Epithelial cell of esophagus (primary cell): ENCODE measurements at regions not wholly inside any gene's neighbourhood (a gene's known extent, or its start where the extent isn't known, plus 50 kb on each side); places are given as distances from the start of the nearest gene placed in this dataset.

Experiments
- DNase-seq: peaks from one replicate; pipeline ENCODE4 v3.0.0; 2010; ENCODE audit warnings: low read depth
- H3K4me3 ChIP-seq: 2 replicates; pipeline ENCODE4 v1.5.1; 2011; ENCODE audit warnings: mild to moderate bottlenecking, low read length, control low read depth
- CTCF ChIP-seq: IDR thresholded peaks from 2 replicates; pipeline ENCODE4 v1.5.1; 2011; ENCODE audit warnings: low read depth, mild to moderate bottlenecking, low read length, control low read depth, inconsistent platforms; ENCODE audit not compliant: insufficient read depth; ENCODE audit errors: missing control alignments

DNA sequence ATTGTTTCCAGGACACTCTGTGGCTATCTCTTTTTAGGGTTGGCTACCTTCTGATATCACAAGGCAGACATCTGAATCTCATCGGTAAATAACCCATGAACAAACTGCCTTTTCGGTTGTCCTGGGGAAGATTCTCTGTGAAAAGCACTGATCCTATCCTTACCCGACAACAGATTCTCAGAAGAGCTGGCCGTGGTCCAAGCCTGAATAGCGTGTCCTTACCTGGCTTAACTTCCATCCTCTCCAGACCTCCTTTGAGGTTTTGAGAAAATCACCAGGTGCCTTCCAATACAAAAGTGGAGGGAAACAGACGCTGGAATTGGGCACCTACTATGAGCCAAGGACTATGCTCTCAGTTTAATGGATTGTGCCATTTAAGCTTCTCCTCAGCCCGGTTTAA lies 87.4 kb upstream of the ARHGEF3 start:
- DNase-seq = no peak
- TF ChIP-seq CTCF = no peak
- H3K4me3 ChIP-seq = no peak overlapping the region

DNA sequence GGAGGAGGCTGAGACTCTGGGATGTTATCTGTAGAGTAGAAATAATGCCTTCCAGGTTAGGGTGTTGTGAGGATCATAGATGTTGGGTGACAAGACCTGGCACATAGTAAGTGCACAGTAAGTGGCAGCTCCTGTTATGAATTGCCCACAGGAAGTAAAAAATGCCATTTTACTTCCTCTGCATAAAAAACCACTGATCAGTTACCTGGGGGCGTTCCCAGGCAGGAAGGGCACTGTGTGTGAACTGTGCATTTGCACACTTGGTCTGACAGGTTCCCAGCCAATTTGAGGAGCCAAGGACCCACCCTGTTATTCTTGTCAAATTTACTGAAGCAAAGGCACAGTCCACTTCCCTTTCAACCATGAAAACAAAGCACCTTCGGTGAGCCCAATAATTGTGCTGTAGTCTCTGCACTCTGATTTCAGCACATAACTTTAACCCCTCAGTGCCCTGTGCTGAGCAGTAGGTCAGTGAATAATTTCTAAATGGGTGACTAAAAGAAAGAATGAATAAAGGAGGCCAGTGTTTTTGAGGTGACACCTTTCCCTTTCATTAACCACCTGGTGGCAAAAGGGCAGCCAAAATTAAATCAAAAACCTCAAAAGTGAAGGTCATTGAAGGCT lies 85.8 kb upstream of the ARHGEF3 start:
- TF ChIP-seq CTCF = no peak

DNA sequence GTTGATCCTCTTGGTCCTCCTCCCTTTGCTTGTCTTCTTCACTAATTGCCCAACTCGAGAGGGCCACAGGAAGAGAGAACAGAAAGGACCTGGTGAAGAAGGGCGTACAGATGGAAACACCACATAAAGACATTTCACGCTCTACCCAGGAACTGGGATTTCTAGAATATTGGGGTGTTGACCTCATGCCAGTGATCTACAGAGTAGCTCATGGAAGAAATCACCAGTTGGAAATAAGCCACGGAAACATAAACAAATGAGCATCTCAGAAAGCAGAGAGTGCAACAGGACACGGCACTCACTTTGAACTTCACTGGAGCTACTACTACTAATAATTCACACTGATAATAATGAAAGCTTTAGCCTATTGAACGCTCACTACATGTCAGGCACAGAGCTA lies 84.6 kb upstream of the ARHGEF3 start:
- TF ChIP-seq CTCF = no peak
- no peak for DNase-seq

More for the DNA sequence above, 85.8 kb upstream of the ARHGEF3 start:
- no peak for DNase-seq
- H3K4me3 ChIP-seq = no peak overlapping the region

GRCh38 chr3:56885879-56886278 lies 84.1 kb upstream of the ARHGEF3 start:
- H3K4me3 ChIP-seq = no peak overlapping the region
- no peak for TF ChIP-seq CTCF
- DNase-seq = no peak

More for the DNA sequence above, 84.6 kb upstream of the ARHGEF3 start:
- H3K4me3 ChIP-seq = no peak overlapping the region

GRCh38 chr3:56885453-56885852 lies 83.7 kb upstream of the ARHGEF3 start:
- DNase-seq = no peak
- TF ChIP-seq CTCF = no peak

DNA sequence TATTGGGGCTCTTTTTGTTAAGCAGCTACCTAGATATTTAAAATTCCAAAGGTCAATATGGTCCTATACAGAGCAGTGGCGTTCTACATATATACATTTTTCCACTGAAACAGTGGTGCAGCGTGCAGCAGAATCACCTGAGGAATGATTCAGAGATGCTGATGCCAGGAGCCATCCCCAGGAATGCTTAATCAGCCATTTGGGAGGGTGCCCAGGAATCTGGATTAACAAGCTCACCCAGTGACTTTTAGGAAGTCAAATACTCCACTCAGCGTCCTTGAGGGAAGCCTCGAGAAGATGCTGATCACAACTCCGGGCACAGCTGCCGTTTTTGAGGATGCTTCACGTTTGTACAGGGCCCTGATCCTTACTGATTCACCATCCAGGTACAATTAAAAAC lies 82.6 kb upstream of the ARHGEF3 start:
- H3K4me3 ChIP-seq = no peak overlapping the region
- TF ChIP-seq CTCF = no peak
- peak; percentile 95 for DNase-seq

More at GRCh38 chr3:56885453-56885852, 83.7 kb upstream of the ARHGEF3 start:
- no peak overlapping the region for H3K4me3 ChIP-seq

DNA sequence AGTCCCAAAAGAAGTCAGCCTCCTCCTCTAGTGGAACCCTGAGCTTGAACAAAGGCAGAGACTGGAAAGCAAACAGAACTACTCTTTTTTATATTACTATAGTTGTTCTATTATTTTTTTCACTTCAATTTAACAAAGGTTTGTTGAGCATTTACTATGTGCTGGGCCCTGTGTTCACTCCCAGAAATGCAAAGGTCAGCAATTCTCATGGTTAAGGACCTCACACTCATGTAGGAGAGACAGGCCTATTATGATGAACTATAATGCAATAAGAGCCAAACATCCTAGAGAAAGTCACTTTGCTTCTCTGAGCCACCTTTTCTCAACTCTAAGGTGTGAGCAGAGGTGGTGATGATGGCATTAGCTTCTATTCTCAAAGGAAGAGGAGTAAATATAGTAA lies 82.1 kb upstream of the ARHGEF3 start:
- no peak for DNase-seq
- no peak overlapping the region for H3K4me3 ChIP-seq
- no peak for TF ChIP-seq CTCF
